Gastroesophageal sphincter (tissue), 4 donors: ENCODE measurements at regions not wholly inside any gene's neighbourhood (a gene's known extent, or its start where the extent isn't known, plus 50 kb on each side); places are given as distances from the start of the nearest gene placed in this dataset.

Experiments used
- ATAC-seq: fragments of 150-250 bp; one replicate; pipeline ENCODE4 v1.9.1; 2016; ENCODE audit warnings: mild to moderate bottlenecking, moderate library complexity
- H3K27ac ChIP-seq, 4 donors: fragments of 200-600 bp; sonication (generic) in 3 of 4; 1 replicate in 3 of 4; 2 replicates in 1 of 4; pipeline ENCODE4 v1.5.1; 2016 to 2019
- H3K27me3 ChIP-seq: fragments of 200-600 bp; sonication (generic); one replicate; pipeline ENCODE4 v1.5.1; 2019
- H3K36me3 ChIP-seq, 2 donors: fragments of 200-600 bp; sonication (generic); one replicate each; pipeline ENCODE4 v1.5.1; 2019; ENCODE audit warnings: control low read depth in 1 of 2
- H3K4me1 ChIP-seq, 3 donors: fragments of 200-600 bp; sonication (generic); 1 replicate in 2 of 3; 2 replicates in 1 of 3; pipeline ENCODE4 v1.5.1; 2016 to 2019; ENCODE audit warnings: control low read depth in 2 of 3
- H3K4me3 ChIP-seq, 2 donors: fragments of 200-600 bp; sonication (generic); one replicate each; pipeline ENCODE4 v1.5.1; 2019; ENCODE audit warnings: mild to moderate bottlenecking in 1 of 2, moderate library complexity in 1 of 2
- H3K9me3 ChIP-seq, 3 donors: fragments of 200-600 bp; sonication (generic); one replicate each; pipeline ENCODE4 v1.5.1; 2017 to 2019; ENCODE audit warnings: control low read depth in 2 of 3
- CTCF ChIP-seq, 4 experiments: fragments of 200-600 bp in 2 of 4; fragments of 450-650 bp in 2 of 4; sonication (generic) in 1 of 4; IDR thresholded peaks; one replicate each; pipeline ENCODE4 v1.5.1; 2017 to 2019; ENCODE audit warnings: antibody characterized with exemption in 4 of 4, mild to moderate bottlenecking in 2 of 4, moderate library complexity in 2 of 4
- EP300 ChIP-seq: sonication (generic); formaldehyde crosslinking; IDR thresholded peaks from one replicate; pipeline ENCODE4 v1.6.1; 2017; ENCODE audit warnings: antibody characterized with exemption, mild to moderate bottlenecking
- POLR2A ChIP-seq, 2 donors: fragments of 450-650 bp; IDR thresholded peaks; one replicate each; pipeline ENCODE4 v1.6.1; 2017; ENCODE audit warnings: antibody characterized with exemption in 2 of 2, mild to moderate bottlenecking in 2 of 2, moderate library complexity in 1 of 2
- POLR2AphosphoS5 ChIP-seq: sonication (generic); formaldehyde crosslinking; IDR thresholded peaks from one replicate; pipeline ENCODE4 v1.6.1; 2017; ENCODE audit warnings: antibody characterized with exemption
- WGBS, 2 donors: methylation state at CpG; one replicate each; pipeline ENCODE4 v1.1.5; 2018; ENCODE audit warnings: low coverage in 1 of 2; 5-methylcytosine and 5-hydroxymethylcytosine counted together

DNA sequence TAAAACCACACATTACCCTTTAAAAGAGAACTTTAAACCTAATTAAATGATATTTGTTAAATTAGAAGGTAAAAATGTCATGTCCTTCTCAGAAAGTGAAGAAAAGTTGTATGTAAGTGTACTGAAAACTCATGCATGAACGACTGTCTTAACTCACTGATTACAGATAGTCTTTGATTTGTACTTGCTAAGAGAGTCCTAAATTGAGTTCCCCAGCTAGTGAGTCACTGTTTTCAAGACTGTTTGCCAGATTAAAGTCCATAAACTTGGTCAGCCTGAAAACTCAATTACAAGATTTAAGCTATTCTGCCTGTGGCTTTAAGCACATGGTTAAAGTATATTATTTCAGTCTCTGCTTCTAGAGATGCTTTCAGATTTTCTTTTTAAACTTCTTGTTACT lies 124.9 kb upstream of the ZCCHC13 start:
- Histone ChIP-seq H3K9me3 (no peaks in the 10 kb centered on the region), H3K27me3 (no peaks in the 10 kb centered on the region), H3K4me3 (no peak overlapping the region), H3K27ac (no peak overlapping the region), H3K4me1 (peaks cover 0 to 6% (median 0%) of the 10 kb centered on the region in 3 donors), H3K36me3 (no peaks in the 10 kb centered on the region)
- no peak for ATAC-seq
- TF ChIP-seq EP300 = no peak
- TF ChIP-seq POLR2AphosphoS5 = no peak
- no peak for TF ChIP-seq POLR2A (IDR thresholded peaks at IDR 0.05)
- TF ChIP-seq CTCF (IDR thresholded peaks at IDR 0.05) = no peak
- 36 to 62% methylated on average over 1 of the region's 1 CpG for WGBS, 2 donors

DNA sequence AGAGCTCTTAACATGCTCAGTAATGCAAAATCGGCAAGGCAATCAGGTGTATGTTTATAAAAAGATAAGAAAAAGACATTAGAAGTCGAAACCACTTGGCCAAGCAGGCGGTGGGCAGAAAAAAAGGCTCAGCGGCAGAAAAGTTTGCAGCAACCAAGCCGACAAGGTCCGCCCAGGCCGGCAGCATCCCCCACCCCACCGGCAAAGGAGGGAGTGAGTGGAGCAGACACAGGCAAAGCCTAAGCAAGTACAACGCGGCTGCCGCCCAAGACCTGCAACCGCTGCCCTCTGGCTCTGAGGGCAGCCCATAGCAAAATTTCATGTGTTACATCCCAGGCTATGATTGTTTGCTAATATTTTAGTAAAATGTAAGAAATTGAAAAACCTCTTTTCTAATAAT lies 125.4 kb upstream of the ZCCHC13 start:
- no peaks in the 10 kb centered on the region for H3K36me3 ChIP-seq
- H3K27me3 ChIP-seq = no peaks in the 10 kb centered on the region
- no peak for ATAC-seq
- WGBS, 2 donors = 18 to 33% methylated on average over 9 to 12 of the region's 12 CpGs
- no peak overlapping the region for H3K27ac ChIP-seq
- H3K4me3 ChIP-seq = no peak overlapping the region
- H3K9me3 ChIP-seq = no peaks in the 10 kb centered on the region
- no peak for TF ChIP-seq CTCF (IDR thresholded peaks at IDR 0.05)
- no peak for TF ChIP-seq POLR2A (IDR thresholded peaks at IDR 0.05)
- TF ChIP-seq EP300 = no peak
- TF ChIP-seq POLR2AphosphoS5 = no peak
- H3K4me1 ChIP-seq = peaks cover 0 to 6% (median 0%) of the 10 kb centered on the region in 3 donors

- TF ChIP-seq POLR2AphosphoS5 (no peak), CTCF (IDR thresholded peaks at IDR 0.05) (no peak), EP300 (no peak), POLR2A (IDR thresholded peaks at IDR 0.05) (no peak)
- no peak overlapping the region for H3K27ac ChIP-seq
- no peaks in the 10 kb centered on the region for H3K9me3 ChIP-seq
- H3K36me3 ChIP-seq = no peaks in the 10 kb centered on the region
- no peak for ATAC-seq
- no peak overlapping the region for H3K4me3 ChIP-seq
- H3K27me3 ChIP-seq = no peaks in the 10 kb centered on the region
- H3K4me1 ChIP-seq = no peaks in the 10 kb centered on the region
- WGBS, 2 donors = 83 to 88% methylated on average over 1 of the region's 1 CpG
Measured at GRCh38 chrX:74171465-74171864, 132.5 kb upstream of the ZCCHC13 start.

- no peak overlapping the region for H3K4me3 ChIP-seq
- H3K4me1 ChIP-seq = no peaks in the 10 kb centered on the region
- ATAC-seq = no peak
- H3K27me3 ChIP-seq = no peaks in the 10 kb centered on the region
- TF ChIP-seq EP300 (no peak), POLR2A (IDR thresholded peaks at IDR 0.05) (no peak), POLR2AphosphoS5 (no peak), CTCF (IDR thresholded peaks at IDR 0.05) (no peak)
- no peak overlapping the region for H3K27ac ChIP-seq
- 93 to 96% methylated on average over 2 to 9 of the region's 20 CpGs for WGBS, 2 donors
- H3K36me3 ChIP-seq = peaks cover 0 to 7% of the 10 kb centered on the region in 2 donors
- H3K9me3 ChIP-seq = no peaks in the 10 kb centered on the region
Measured at GRCh38 chrX:74162199-74162598, 141.8 kb upstream of the ZCCHC13 start.

DNA sequence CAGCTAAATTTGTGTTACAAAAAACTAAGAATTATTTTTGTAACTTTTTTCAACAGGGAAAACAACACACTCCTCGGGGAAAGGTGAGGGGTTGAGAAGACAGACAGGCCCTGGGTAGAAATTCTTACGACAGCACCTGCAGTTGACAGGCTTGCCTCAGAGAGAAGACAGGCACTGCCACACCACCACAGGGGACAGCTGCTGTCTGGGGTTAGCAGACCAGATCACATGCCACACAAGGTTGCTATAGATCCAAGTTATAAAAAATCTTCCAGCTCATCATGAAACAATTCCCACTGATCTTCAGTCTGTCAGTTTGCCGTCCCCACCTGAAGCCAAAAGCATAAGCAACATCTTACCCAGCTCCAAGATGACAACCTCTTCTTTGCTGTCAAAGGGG lies 143.2 kb upstream of the ZCCHC13 start:
- ATAC-seq = no peak
- WGBS, 2 donors = 80 to 89% methylated on average over 1 to 3 of the region's 3 CpGs
- Histone ChIP-seq H3K9me3 (no peaks in the 10 kb centered on the region), H3K4me1 (no peaks in the 10 kb centered on the region), H3K4me3 (no peak overlapping the region), H3K36me3 (peaks cover 0 to 7% of the 10 kb centered on the region in 2 donors), H3K27me3 (no peaks in the 10 kb centered on the region), H3K27ac (no peak overlapping the region)
- TF ChIP-seq POLR2AphosphoS5 = no peak
- no peak for TF ChIP-seq CTCF (IDR thresholded peaks at IDR 0.05)
- TF ChIP-seq EP300 = no peak
- no peak for TF ChIP-seq POLR2A (IDR thresholded peaks at IDR 0.05)
